ENCODE measurements at regions not wholly inside any gene's neighbourhood (a gene's known extent, or its start where the extent isn't known, plus 50 kb on each side); places are given as distances from the start of the nearest gene placed in this dataset.
"Not testable (repeated sequence)": the region's sequence is repeated elsewhere in the genome, so short reads cannot be mapped to it uniquely, and the experiment has no call there.

DNA sequence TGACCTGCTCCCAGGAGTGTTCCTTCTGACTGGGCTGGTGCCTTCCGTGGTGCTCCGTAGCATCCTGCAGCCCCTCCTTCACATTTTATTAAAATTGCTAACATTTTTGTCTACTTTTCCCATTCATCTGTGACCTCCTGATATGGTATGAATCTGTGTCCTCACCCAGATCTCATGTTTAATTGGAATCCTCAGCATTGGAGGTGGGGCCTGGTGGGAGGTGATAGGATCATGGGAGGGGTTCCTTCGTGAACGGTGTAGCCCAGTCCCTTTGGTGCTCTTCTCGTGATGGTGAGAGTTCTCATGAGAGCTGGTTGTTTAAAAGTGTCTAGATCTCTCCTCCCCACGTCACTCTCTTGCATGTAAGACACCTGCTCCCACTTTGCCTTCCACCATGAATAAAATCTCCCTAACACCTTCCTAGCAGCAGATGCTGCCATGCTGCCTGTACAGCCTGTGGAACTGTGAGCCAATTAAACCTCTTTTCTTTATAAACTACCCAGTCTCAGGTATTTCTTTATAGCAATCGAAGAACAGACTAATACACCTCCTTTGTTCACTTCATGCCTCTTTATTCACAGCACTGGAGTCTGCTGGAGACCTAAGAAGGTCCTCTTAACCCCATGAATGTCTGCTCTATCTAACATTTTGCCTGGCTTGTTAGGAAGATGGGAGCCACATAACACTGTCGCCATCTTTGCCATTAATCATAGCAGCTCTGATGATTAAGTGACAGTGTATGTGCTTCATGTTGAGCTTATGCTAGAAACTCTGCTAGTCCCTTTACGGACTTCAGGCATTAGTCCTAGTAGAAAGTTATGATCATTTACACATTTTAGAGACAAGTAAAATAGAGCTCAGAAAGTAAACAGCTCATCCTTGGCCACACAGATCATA lies 377.7 kb upstream of the MAF start:
- no peak for DNase-seq (ENCODE audit: low spot score)

DNA sequence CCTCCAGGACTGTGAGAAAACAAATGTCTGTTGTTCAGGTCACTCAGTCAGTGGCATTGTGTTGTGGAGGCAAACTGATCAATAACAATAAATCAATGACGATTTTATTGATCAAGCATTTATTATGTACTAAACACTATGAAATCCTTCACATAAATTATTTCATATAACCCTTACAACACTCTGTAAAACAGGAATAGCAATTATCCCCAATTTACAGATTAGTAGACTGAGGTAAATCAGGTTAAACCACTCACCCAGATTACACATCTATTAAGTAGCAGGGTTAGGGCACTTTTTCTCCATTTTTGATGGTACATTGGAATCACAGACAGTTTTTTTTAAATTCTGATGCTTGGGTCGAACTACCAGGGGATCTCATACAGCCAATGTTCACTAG lies 372.8 kb upstream of the MAF start:
- no peak for DNase-seq (ENCODE audit: low spot score)

DNA sequence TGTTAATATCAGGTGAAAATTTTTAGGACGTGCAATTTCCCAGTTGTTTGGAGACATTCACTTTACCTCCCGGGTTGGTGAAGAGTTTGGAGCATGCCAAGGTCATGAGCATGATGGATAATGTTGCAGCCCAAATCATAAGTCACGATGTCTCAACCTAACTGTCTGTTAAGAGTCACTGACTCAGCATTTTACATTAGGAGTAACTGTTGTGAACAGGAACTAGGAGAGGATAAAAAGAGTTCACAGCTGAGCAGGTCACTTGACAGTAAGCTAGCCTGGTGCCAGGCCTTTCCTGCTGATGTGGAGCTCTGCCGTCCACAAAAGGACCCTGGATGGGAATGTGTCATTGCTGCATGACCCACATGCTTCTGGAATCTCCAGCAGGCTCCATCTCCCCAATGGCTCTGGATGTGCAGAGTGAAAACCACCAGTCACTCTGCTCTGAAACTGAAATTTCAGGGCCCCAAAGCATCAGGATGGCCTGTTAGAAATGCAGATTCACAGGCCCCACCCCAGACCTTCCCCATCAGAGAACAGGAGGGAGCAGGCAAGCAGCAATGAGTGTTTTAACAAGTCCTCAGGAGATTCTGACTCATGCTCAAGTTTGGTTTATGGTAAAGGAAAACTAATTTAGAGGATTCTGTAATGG lies 371.6 kb upstream of the MAF start:
- no peak for DNase-seq (ENCODE audit: low spot score)

DNA sequence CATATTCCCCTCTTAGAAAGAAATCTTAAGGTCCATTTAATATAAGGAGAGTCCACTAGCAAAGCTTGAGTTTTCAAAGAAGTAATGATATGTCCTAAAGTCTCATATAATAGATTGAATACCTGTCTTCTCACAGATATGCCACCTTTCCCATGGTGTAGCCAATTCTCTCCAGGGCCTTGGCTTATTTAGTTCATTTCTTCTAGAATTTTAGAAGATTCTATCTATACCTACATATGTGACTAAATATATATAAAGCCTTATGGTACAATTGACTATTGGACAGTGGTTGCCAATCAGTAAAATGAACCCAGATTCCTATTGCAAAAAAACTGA lies 370.7 kb upstream of the MAF start:
- DNase-seq (ENCODE audit: low spot score): no peak

DNA sequence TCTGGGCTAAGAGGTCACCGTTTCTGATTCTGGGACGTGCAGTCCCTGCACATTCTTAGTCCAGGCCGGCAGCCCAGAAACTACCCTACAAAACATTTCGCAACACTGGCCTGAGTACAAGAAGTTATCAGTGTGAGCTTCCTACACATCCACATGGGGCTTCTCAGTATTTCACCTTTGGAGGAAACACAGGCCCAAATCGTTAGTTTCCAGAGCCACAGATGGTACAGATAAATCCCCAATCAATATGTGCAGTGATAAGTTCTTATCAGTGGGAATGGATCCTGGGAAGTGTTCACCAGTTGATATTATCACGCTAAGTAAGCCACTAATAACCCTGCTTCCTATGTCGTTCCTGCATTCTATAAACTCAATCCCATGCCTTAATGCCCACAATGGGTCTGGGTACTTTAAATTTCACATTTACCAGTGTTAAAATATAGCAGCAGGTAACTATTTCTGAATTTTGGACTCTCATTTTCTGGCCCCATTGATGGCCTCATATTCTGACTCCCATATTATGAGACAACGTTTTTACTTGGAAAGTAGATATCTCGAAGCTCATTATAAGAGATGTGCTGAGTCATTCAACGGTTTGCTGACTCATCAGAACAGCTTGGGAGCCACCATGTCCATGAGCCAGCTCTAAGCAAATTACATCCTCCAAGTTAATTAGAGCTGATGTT lies 370.2 kb upstream of the MAF start:
- DNase-seq (ENCODE audit: low spot score): no peak

DNA sequence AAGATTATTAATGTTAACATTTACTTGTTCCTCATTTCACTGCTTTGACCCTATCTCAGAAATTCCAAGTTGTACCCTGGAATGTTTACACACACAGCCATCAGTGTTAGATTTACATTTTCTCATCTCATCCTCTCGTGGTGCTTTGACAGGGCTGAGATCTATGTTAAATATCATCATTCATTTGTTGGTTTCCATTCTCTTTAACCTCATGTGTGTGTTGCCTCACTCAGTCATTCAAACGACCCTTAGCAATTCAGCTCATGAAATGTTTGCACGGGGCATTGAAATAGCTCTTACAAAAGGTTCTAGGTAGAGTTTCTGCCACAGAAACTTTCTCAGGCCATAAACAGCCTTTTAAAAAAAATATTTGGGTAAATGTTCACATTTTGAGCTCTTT lies 369.6 kb upstream of the MAF start:
- no peak for DNase-seq (ENCODE audit: low spot score)

DNA sequence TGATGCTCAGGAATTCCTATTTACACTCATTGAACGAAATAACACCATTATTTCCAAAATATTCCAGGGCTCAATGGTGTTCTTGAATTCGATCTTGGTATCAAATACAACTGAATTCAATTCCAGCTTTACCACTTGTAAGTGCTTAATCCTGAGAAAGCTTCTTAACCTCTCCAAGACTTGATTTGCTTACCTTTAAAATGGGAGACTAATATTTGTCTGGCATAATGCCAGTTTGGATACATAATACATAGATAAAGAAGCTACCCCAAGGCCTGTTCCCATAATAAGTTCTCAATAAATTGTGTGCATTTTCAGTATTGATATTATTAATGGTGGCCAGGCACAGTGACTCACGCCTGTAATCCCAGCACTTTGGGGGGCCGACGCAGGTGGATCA lies 368.9 kb upstream of the MAF start:
- DNase-seq (ENCODE audit: low spot score): no peak

DNA sequence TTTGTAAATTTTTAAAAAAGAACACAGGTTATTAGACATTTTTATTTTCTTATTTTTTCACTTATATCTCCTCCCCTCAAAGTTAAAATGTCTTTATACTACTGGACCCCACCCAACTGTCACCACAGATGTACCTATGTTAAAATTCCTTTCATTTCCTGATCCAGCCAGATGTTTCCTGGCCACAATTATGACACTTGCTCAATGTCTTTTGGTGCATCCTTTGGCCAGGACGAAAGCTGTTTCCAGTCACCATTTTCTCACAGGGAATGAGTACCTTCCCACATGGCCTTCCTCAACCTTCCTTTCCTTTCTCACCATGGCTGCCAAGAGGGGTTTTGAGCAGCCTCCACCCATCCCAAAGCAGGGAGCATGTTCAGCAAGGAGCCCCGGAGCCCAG lies 365.7 kb upstream of the MAF start:
- no peak for DNase-seq (ENCODE audit: low spot score)

DNA sequence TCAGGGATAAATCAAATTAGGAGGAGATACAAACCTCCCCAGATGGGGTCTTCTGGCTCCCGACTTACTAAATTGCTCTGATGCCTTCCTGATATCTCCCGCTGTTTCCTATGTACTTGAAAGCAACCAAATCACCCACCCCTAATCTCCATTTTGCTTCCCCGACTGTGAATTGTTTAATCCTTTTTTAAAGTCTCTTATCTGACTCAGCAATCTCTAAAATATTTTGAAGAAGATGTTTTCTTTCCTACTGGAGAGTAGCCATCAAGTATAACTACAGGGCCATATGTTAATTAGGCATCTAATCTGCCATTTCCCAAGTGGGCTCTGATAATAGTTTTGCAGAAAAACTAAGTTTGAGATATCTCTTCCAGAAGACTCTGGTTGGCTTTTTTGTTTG lies 365.2 kb upstream of the MAF start:
- DNase-seq (ENCODE audit: low spot score): no peak

DNA sequence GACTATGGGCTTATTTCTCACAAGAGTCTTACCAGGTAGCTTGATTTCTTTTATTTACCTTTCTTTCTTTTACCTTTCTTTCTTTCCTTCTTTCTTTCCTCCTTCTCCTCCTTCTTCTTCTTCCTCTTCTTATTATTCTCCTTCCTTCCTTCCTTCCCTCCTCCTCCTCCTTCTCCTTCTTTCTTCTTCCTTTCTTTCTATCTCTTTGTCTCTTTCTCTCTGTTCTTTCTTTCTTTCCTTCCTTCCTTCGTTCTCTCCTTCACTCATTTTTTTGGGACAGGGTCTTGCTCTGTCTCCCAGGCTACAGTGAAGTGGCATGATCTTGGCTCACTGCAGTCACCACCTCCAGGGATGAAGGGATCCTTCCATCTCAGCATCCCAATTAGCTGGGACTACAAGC lies 363.6 kb upstream of the MAF start:
- DNase-seq (ENCODE audit: low spot score): no peak

DNA sequence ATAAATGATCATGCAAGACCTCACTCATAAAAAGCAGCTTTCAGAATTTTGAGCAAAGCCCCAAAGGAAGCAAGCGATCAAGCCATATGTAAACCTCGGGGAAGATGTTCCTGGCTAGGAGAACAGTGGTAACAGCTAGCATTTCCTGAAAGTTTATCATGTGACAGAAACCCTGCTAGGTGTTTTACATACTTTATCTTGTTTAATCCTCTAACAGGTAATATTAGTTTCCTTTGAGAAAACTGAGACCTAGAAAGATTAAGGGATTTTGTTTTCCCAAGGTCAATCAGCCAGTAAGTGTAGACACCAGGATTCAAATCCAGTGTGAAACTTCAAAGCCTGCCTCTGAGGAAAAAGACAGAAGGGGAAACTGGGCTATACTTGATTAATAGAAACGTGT lies 362.4 kb upstream of the MAF start:
- DNase-seq (ENCODE audit: low spot score): no peak

DNA sequence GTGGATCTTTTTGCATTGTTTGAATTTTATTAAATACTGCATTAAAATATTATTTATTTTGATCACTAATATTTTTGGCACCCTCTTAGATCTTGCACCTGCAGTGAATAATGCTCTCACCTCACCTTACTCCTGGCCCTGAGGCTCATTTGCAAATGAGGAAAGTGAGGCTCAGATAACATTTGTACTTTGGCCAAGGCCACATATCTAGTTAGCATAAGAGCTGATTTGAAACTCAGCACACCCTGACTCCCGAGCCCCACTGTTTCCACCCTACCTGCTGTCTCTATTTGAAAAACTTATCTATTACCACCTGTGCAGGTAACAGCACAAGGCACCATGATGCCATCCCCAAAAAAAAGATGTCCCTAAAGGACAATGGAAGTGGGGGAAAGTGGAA lies 358.7 kb upstream of the MAF start:
- DNase-seq (ENCODE audit: low spot score): no peak

DNA sequence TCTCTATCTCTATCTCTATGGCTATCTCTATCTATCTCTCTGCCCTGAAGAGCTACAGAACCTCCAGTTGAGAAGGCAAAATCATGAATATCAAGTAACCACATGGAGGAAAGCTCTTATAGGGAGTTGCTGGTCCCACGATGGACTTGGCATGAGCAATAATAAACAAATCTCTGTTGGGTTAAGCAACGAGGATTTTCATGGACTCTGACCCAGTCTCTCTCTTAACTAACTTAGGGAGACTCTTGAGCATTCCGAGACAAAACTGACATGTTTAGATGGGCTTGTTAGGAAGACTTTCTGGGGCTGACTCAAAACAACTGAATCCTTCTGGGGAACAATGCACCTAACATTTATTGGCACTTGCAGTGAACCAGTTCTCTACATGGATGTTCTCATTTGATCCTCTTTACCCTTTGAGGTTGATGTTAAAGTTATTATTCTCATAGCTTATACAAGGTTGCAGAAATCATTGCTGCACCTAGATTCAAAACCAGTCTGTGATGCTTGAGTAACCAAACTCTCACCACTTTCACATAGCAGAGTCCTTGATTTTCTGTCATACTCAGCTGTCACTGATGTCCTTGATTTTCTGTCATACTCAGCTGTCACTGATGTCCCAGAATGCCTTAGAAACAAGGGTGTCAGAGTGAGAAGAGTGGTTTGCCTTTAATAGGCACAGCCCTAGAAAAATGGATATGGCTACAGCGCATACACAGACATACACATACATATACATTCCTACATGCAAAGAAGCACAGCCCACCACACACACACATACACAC lies 354.6 kb upstream of the MAF start:
- no peak for DNase-seq (ENCODE audit: low spot score)

DNA sequence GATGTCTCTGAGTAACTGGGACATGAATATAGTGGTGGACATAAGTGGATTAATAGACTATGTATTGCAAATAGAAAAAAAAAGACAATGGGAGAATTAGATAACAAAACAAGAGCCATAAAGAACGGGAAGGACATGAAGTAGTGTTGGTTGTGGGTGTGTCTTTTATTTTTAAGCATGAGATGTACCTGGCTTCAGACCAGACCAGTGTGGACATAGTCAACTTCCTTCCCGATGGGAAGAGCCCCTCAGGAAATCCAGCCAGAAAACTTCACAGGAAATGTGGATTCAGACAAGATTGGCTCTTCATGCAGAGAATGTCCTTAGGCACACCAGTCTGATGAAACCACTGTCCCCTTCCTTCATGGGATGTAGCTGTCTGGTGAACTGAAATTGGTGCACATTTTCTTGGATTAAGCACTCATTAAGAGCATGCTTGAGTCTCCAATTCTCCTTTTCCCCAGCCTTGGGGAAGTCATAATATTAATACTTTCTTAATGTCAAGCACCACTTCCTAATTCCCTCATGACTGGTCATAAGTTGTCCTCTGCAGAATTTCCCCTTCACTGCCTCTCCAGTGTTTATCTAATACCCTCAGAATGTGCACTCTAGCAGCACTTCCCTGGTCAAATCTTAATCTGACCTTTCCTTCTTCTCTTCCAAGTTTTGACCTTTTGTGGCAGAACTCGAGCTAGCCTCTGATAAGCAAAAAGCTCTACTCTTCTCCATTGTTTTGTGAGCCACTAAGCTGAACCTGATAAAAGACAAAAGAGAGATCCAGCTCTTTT lies 350.6 kb upstream of the MAF start:
- DNase-seq (ENCODE audit: low spot score): no peak

DNA sequence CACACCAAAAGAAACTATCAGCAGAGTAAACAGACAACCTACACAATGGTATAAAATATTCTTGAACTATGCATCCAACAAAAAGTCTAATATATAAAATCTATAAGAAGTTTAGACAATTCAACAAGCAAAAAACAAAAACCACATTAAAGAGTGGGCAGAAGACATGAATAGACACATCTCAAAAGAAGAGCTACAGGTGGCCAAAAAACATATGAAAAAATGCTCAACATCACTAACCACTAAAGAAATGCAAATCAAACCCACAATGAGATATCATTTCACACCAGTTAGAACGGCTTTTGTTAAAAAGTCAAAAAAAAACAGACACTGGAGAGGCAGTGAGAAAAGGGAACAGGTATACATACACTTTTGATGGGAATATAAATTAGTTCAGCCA lies 348.9 kb upstream of the MAF start:
- no peak for DNase-seq (ENCODE audit: low spot score)

DNA sequence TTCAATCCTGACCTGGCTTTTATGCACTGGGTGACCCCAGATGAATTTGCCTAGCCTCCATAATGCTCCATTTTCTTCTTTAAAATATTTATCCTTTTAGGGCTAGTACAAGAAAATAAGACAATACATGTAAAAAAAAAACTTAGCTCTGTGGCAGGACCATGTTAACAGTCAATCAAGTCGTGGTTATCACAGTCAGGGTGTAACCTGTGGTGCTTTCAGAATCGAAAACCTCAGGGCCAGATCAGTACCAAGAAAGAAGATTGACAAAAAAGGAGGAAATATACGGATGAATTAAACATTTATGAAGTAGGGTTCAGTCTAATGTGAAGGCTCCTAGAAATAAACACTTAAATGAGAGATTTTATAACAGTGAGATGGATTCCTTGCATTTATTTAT lies 347.2 kb upstream of the MAF start:
- DNase-seq (ENCODE audit: low spot score): no peak

DNA sequence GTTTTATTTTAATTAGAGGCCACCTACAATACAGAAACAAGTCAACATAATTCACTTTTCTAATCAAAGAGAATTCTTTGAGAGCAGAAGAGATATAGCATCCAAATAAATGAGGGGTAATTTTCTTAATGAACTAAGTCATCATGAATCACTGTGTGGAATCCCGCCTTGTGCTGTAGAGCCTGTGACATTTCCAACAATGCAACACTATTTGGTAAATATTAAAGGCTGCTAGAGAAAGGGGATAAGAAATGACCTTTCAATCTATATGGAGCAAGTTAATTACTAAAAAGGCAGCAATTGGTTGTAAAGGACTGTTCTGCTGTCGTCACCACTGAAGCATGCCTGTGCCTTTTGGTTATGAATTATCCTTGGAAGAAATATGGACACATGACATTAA lies 345.7 kb upstream of the MAF start:
- no peak for DNase-seq (ENCODE audit: low spot score)

DNA sequence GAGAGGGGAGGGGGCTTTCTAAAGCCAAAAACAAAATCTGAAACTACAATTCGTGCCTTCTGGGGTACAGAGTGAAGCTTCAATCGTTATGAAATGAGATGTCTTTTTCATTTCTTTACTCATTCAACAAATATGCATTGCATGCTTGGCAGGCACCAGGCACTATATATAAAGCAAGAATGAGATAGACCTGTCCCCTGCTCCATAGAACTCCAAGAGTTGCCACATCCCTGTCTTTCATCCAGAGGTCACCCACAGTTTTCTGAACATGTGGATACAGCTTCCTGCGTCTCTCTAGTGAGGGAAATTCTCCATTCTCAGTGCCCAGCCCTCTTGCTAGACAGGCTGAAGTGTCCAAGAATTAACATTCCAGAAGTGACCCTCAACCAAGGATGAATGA lies 343.2 kb upstream of the MAF start:
- DNase-seq (ENCODE audit: low spot score): no peak

DNA sequence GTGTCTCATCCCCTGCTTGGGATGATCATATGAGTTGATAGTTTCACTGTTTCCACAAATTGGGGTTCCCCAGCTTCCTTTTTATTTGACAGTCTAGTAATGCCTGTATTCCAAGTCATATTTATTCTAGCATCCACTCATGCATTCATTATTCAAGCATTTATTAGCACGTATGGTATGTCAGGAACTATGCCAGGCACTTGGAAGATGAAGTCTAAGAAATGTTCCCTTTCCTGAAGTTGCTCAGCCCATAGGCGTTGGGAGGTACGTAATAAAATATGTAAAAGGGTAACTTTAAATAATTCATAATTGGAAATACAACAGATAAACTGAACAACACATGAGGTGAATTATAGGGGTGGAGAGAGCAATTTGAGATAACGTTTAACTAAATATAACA lies 338.0 kb upstream of the MAF start:
- no peak for DNase-seq (ENCODE audit: low spot score)

DNA sequence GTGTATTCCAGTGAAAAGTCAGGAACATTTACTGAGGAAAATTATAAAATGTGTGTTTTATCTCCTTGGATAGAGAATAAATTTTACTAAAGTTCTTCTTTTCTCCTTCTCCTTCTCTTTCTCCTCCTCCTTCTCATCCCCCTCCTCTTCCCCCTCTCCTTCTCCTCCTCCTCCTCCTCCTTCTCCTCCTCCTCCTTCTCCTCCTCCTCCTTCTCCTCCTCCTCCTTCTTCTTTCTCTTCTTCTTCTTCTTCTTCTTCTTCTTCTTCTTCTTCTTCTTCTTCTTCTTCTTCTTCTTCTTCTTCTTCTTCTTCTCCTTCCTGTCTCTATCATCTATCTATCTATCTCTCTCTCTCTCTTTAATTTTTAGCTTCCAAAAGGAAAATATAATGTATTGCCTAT lies 337.1 kb upstream of the MAF start:
- DNase-seq (ENCODE audit: low spot score): not testable (repeated sequence)

DNA sequence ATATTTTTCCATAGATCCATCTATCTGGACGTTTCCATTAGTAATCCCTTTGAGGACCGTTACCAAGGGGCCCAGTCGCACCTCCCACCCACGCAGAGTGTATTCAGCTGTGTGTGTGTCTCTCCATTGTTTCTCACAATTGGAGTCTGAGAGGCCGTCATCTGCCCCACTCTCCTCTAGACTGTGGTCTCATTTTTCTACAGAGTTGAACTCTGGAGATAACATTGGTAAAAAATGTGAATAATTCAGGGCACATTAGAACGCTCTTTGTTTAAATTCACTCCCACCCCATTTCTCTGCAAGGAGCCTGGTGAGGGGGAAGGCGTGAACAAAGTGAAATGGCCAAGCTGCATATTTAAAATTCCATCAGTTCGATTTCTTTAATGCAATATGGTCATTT lies 333.1 kb upstream of the MAF start:
- DNase-seq (ENCODE audit: low spot score): no peak

DNA sequence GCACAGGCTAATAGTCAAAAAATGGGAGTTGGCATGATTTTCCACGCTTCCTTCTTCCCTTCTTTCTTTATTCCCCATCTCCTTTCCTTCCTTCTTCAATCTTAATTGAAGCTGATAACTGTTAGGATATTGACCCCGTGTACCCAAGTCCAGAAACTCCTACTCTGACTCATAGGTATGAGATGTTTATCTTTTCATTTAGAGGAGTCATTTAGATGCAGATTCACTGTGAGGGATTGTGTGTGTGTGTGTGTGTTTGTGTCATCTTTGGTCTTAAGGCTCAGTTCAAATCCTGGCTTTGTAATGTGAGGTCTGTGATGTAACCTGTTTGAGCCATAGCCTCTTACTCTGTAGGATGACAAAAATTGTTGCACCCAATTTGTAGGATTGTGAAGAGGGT lies 332.0 kb upstream of the MAF start:
- no peak for DNase-seq (ENCODE audit: low spot score)

All from NAMALWA (cell line).